ENCODE measurements at regions not wholly inside any gene's neighbourhood (a gene's known extent, or its start where the extent isn't known, plus 50 kb on each side); places are given as distances from the start of the nearest gene placed in this dataset.

- TF ChIP-seq, protein P1, sequence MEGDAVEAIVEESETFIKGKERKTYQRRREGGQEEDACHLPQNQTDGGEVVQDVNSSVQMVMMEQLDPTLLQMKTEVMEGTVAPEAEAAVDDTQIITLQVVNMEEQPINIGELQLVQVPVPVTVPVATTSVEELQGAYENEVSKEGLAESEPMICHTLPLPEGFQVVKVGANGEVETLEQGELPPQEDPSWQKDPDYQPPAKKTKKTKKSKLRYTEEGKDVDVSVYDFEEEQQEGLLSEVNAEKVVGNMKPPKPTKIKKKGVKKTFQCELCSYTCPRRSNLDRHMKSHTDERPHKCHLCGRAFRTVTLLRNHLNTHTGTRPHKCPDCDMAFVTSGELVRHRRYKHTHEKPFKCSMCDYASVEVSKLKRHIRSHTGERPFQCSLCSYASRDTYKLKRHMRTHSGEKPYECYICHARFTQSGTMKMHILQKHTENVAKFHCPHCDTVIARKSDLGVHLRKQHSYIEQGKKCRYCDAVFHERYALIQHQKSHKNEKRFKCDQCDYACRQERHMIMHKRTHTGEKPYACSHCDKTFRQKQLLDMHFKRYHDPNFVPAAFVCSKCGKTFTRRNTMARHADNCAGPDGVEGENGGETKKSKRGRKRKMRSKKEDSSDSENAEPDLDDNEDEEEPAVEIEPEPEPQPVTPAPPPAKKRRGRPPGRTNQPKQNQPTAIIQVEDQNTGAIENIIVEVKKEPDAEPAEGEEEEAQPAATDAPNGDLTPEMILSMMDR (conservative IDR thresholded peaks at IDR 0.05; ENCODE audit: low read depth, low read length) = no peak
- TF ChIP-seq CEBPB (IDR thresholded peaks at IDR 0.05; ENCODE audit: low read depth, low read length) (no peak), POLR2A (IDR thresholded peaks at IDR 0.05; ENCODE audit: low read depth, low read length) (no peak), MAZ (IDR thresholded peaks at IDR 0.05; ENCODE audit: borderline replicate concordance, low read depth, low read length) (no peak), FOS (IDR thresholded peaks at IDR 0.05; ENCODE audit: low read depth, low read length) (no peak), MXI1 (IDR thresholded peaks at IDR 0.05; ENCODE audit: borderline replicate concordance, low read depth, low read length) (no peak), RCOR1 (IDR thresholded peaks at IDR 0.05; ENCODE audit: insufficient replicate concordance, low read length) (no peak)
Observed at GRCh38 chr9:135211524-135211890, 124.0 kb downstream of the OLFM1 start.

Measured in IMR-90 (cell line).